Choroid plexus epithelial cell (primary cell): ENCODE measurements at regions not wholly inside any gene's neighbourhood (a gene's known extent, or its start where the extent isn't known, plus 50 kb on each side); places are given as distances from the start of the nearest gene placed in this dataset.

Experiments used
- DNase-seq: peaks from one replicate; pipeline ENCODE4 v3.0.0-alpha.2; 2010; ENCODE audit warnings: low read depth
- H3K4me3 ChIP-seq: 2 replicates; pipeline ENCODE4 v1.5.1; 2011; ENCODE audit warnings: low read depth, mild to moderate bottlenecking, control low read depth, low read length, moderate library complexity
- CTCF ChIP-seq: conservative IDR thresholded peaks from 2 replicates; pipeline ENCODE4 v1.5.1; 2011; ENCODE audit warnings: low read depth, mild to moderate bottlenecking, control low read depth, inconsistent platforms, low read length, moderate library complexity

- no peak for TF ChIP-seq CTCF
- no peak overlapping the region for H3K4me3 ChIP-seq
- no peak for DNase-seq
Measured at GRCh38 chr13:106650690-106651205, 82.8 kb upstream of the ARGLU1 start.

- peak; percentile 37 for DNase-seq
- TF ChIP-seq CTCF = no peak
- H3K4me3 ChIP-seq = no peak overlapping the region
Measured at GRCh38 chr13:106649495-106649894, 81.6 kb upstream of the ARGLU1 start.

GRCh38 chr13:106640515-106640914 lies 72.6 kb upstream of the ARGLU1 start:
- DNase-seq = no peak
- no peak for TF ChIP-seq CTCF
- H3K4me3 ChIP-seq = no peak overlapping the region

- H3K4me3 ChIP-seq = no peak overlapping the region
- TF ChIP-seq CTCF = no peak
- no peak for DNase-seq
Measured at GRCh38 chr13:106637519-106637918, 69.6 kb upstream of the ARGLU1 start.

GRCh38 chr13:106636492-106636891 lies 68.6 kb upstream of the ARGLU1 start:
- no peak overlapping the region for H3K4me3 ChIP-seq
- no peak for TF ChIP-seq CTCF
- no peak for DNase-seq

GRCh38 chr13:106635616-106636015 lies 67.7 kb upstream of the ARGLU1 start:
- no peak for DNase-seq
- no peak for TF ChIP-seq CTCF
- H3K4me3 ChIP-seq = no peak overlapping the region

- DNase-seq = no peak
- TF ChIP-seq CTCF = no peak
- H3K4me3 ChIP-seq = no peak overlapping the region
Measured at GRCh38 chr13:106633321-106633720, 65.4 kb upstream of the ARGLU1 start.
